GM13976 (cell line): ENCODE measurements at regions not wholly inside any gene's neighbourhood (a gene's known extent, or its start where the extent isn't known, plus 50 kb on each side); places are given as distances from the start of the nearest gene placed in this dataset.

Source experiments
- DNase-seq: peaks from one replicate; pipeline ENCODE4 v3.0.0; 2012; ENCODE audit warnings: low spot score
- in situ Hi-C: fragments of 300-500 bp; cut with MboI; formaldehyde crosslinking; loops from one replicate; pipeline ENCODE4 v1.12.0; 2022; ENCODE audit warnings: low sequenced_read_pairs, mixed read lengths, inconsistent platforms; ENCODE audit not compliant: unreplicated experiment
- TF ChIP-seq, protein P1 (sequence below): IDR thresholded peaks from 2 replicates; pipeline ENCODE4 v1.5.1; 2012; ENCODE audit warnings: borderline replicate concordance, mild to moderate bottlenecking; ENCODE audit not compliant: insufficient read depth; ENCODE audit errors: extremely low read depth, missing control alignments, control extremely low read depth

DNA sequence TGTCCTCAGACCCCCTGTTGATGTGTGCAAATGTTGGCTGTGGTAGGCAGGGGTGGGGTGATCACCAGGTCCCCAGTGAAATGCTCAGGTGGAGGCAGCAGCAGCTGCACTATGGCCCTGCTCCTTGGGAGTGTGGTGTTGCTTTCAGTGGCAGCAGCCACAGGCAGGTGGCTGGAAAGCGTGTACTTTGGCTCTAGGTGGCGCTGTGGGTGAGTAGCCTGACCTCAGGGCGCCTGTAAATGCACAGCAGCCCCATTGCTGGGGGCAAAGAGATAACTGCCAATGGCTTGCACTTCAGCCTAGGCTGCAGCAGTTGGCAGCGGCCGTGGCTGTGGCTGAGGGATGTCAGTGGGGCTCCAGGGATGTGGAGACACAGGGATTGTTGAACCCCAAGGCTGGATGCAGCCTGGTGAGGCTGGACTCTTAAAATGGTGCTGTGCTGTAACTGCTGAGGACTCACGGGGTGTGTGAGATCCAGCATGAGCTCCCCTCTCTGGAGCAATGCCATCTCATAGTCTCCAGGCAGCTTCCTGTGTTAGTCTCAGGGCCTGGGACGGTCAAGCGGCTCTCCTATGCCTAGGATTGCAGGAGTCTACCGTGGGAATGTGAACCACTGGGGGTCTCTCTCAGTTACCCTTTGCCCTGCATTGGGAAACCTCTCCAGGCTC lies 421.7 kb upstream of the HTR2C start:
- TF ChIP-seq, protein P1, sequence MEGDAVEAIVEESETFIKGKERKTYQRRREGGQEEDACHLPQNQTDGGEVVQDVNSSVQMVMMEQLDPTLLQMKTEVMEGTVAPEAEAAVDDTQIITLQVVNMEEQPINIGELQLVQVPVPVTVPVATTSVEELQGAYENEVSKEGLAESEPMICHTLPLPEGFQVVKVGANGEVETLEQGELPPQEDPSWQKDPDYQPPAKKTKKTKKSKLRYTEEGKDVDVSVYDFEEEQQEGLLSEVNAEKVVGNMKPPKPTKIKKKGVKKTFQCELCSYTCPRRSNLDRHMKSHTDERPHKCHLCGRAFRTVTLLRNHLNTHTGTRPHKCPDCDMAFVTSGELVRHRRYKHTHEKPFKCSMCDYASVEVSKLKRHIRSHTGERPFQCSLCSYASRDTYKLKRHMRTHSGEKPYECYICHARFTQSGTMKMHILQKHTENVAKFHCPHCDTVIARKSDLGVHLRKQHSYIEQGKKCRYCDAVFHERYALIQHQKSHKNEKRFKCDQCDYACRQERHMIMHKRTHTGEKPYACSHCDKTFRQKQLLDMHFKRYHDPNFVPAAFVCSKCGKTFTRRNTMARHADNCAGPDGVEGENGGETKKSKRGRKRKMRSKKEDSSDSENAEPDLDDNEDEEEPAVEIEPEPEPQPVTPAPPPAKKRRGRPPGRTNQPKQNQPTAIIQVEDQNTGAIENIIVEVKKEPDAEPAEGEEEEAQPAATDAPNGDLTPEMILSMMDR: no peak
- in situ Hi-C loops: no loop called here
- no peak for DNase-seq

DNA sequence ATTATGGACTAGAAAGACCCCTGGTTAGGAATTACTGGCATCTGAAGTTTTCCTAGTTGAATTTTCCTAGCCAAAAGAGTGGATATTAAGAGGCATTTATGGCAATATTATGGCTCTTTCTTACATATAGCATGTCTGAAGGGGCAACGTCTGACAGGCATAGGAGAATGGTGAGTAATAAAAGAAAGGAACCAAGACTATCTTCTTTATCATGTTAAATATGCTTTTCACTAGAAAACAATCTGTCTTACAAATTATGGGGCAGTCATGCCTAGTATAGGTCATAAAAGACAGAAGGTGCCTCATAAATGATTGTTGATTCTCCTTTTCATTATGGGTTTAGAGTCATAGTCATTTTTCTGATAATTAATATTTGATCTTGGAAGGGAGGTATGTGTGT lies 431.1 kb upstream of the HTR2C start:
- no peak for DNase-seq
- TF ChIP-seq, protein P1: no peak
- in situ Hi-C loops: no loop called here

DNA sequence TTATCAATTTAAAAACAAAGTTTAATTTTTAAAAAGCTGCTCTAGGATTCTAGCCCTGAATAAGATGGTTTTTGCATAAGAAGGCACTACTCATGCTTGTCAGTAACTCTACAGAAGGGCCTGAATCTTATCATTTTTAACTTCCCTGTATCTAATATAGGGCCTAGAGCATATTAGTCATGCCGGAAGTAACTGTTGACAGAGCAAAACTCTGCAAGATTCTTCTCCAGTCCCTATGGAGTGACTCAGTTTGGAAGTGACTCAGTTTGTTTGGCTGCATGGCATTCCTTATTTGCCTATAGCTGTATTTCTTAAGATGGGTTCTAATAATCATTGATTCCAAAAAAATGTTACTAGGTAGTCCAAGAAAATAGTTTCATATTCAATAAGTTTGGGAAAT lies 431.8 kb upstream of the HTR2C start:
- DNase-seq: no peak
- TF ChIP-seq, protein P1: no peak
- in situ Hi-C loops: no loop called here

DNA sequence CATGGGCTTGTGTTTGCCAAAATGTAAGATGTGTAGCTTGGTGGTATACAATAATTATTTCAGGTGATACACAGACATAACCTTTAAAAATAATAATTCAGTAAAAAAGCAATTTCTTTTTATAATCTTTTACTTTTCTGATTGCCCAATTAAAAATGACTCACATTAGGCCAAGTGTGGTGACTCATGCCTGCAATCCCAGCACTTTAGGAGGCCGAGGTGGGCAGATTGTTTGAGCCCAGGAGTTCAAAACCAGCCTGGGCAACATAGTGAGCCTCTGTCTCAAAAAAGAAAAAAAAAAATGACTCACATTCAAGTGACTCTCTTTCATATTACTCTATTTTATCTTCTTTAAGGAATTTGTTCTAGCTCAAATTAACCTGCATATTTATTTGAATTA lies 449.4 kb upstream of the HTR2C start:
- DNase-seq: no peak
- in situ Hi-C loops: no loop called here
- TF ChIP-seq, protein P1: no peak

DNA sequence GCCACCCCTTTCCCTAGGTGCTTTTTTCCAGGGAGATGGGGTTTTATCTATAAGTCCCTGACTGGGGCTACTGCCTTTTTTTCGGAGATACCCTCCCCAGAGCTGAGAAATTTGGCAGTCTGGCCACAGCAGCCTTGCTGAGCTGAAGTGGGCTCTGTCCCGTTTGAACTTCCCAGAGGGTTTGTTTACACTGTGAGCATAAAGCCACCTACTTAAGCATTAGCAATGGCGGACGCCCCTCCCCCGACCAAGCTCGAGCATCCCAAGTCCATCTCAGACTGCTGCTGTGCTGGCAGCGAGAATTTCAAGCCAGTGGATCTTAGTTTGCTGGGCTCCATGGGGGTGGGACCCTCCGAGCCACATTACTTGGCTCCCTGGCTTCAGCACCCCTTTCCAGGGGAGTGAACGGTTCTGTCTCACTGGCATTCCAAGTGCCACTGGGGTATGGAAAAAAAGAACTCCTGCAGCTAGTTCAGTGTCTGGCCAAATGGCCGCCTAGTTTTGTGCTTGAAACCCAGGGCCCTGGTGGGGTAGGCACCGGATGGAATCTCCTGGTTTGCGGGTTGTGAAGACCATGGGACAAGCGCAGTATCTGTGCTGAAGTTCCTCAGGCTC lies 456.4 kb upstream of the HTR2C start:
- in situ Hi-C loops: no loop called here
- TF ChIP-seq, protein P1: no peak
- no peak for DNase-seq

DNA sequence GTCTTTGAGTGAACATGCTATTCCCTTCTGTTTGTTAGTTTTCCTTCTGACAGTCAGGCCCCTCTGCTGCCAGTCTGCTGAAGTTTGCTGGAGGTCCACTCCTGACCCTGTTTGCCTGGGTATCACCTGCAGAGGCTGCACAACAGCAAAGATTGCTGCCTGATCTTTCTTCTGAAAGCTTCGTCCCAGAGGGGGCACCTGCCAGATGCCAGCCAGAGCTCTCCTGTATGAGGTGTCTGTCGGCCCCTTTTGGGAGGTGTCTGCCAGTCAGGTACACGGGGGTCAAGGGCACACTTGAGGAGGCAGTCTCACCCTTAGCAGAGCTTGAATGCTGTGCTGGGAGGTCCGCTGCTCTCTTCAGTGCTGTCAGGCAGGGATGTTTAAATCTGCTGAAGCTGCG lies 456.9 kb upstream of the HTR2C start:
- in situ Hi-C loops: no loop called here
- DNase-seq: no peak
- TF ChIP-seq, protein P1: no peak
